Sigmoid colon (tissue), 4 donors: ENCODE measurements at regions not wholly inside any gene's neighbourhood (a gene's known extent, or its start where the extent isn't known, plus 50 kb on each side); places are given as distances from the start of the nearest gene placed in this dataset.

ENCODE experiments used
- POLR2A ChIP-seq, 2 donors: fragments of 450-650 bp; IDR thresholded peaks; one replicate each; pipeline ENCODE4 v1.6.1; 2016; ENCODE audit warnings: antibody characterized with exemption in 2 of 2, mild to moderate bottlenecking in 2 of 2, moderate library complexity in 2 of 2
- POLR2AphosphoS5 ChIP-seq, 4 donors: sonication (generic); formaldehyde crosslinking; IDR thresholded peaks; one replicate each; pipeline ENCODE4 v1.6.1; 2017; ENCODE audit warnings: antibody characterized with exemption in 4 of 4
- TF ChIP-seq, protein P1 (sequence below), 4 experiments: fragments of 450-650 bp in 3 of 4; fragments of 200-600 bp in 1 of 4; IDR thresholded peaks; one replicate each; pipeline ENCODE4 v1.5.1; 2016 to 2019; ENCODE audit warnings: antibody characterized with exemption in 4 of 4, mild to moderate bottlenecking in 3 of 4, moderate library complexity in 2 of 4

GRCh38 chr5:111960476-111961215 lies 203.7 kb upstream of the NREP start:
- TF ChIP-seq POLR2A (IDR thresholded peaks at IDR 0.05) = no peak
- TF ChIP-seq, protein P1, sequence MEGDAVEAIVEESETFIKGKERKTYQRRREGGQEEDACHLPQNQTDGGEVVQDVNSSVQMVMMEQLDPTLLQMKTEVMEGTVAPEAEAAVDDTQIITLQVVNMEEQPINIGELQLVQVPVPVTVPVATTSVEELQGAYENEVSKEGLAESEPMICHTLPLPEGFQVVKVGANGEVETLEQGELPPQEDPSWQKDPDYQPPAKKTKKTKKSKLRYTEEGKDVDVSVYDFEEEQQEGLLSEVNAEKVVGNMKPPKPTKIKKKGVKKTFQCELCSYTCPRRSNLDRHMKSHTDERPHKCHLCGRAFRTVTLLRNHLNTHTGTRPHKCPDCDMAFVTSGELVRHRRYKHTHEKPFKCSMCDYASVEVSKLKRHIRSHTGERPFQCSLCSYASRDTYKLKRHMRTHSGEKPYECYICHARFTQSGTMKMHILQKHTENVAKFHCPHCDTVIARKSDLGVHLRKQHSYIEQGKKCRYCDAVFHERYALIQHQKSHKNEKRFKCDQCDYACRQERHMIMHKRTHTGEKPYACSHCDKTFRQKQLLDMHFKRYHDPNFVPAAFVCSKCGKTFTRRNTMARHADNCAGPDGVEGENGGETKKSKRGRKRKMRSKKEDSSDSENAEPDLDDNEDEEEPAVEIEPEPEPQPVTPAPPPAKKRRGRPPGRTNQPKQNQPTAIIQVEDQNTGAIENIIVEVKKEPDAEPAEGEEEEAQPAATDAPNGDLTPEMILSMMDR (IDR thresholded peaks at IDR 0.05) = no peak
- TF ChIP-seq POLR2AphosphoS5 (IDR thresholded peaks at IDR 0.05) = no peak
